K562 (cell line): ENCODE measurements at regions not wholly inside any gene's neighbourhood (a gene's known extent, or its start where the extent isn't known, plus 50 kb on each side); places are given as distances from the start of the nearest gene placed in this dataset.

Experiments used
- ATAC-seq: fragments of 200-7000 bp; cut with Tn5 transposase; 3 replicates; pipeline ENCODE4 v1.9.1; 2020; ENCODE audit warnings: moderate library complexity
- BruUV-seq: library from RNA; stranded (reverse); fragments of 400-500 nt; replicated peaks from 2 replicates; lab custom pipeline; 2021; lab: Mats Ljungman, UMichigan
- CTCF ChIA-PET: fragments of 300-600 bp; formaldehyde crosslinking; extraction: SDS; loops from one replicate; lab custom pipeline; 2021; ENCODE audit warnings: low intra/inter-chr PET ratio; lab: Yijun Ruan, JAX
- POLR2A ChIA-PET: fragments of 300-600, 350-650 bp; sonication (Branson Sonifier 250); formaldehyde crosslinking; extraction: SDS; loops from one replicate; lab custom pipeline; 2021; ENCODE audit warnings: antibody characterized with exemption, inconsistent platforms; lab: Yijun Ruan, JAX
- DNase-seq, 4 experiments: peaks; one replicate each; pipeline versions ENCODE4 v3.0.0 to v3.0.0-alpha.2; 2011 to 2018; ENCODE audit warnings: low spot score in 3 of 4, mixed read lengths in 3 of 4; ENCODE audit errors: extremely low read depth in 1 of 4
- FAIRE-seq: peaks from 2 replicates; lab custom pipeline; 2011; peaks lifted over from hg19 to GRCh38; lab: Jason Lieb, UNC
- H2AFZ ChIP-seq: 2 replicates; pipeline ENCODE4 v1.6.0; 2011; ENCODE audit warnings: low read depth, low read length, control low read depth, inconsistent platforms
- H3K27ac ChIP-seq: fragments of 200-600 bp; 3 replicates; pipeline ENCODE4 v1.8.0; 2011; ENCODE audit warnings: low read depth, mild to moderate bottlenecking, control low read depth, inconsistent platforms, low read length, moderate library complexity, mixed read lengths; ENCODE audit errors: extremely low read depth
- H3K27me3 ChIP-seq, 2 experiments: fragments of 300-600 bp in 1 of 2; 2 replicates in 1 of 2; 3 replicates in 1 of 2; pipeline versions ENCODE4 v1.6.0 to v1.8.0; 2011; ENCODE audit warnings: inconsistent platforms in 2 of 2, low read length in 2 of 2, mild to moderate bottlenecking in 1 of 2, mixed read lengths in 1 of 2, moderate library complexity in 1 of 2; ENCODE audit not compliant: control insufficient read depth in 2 of 2, insufficient read depth in 2 of 2
- H3K36me3 ChIP-seq: fragments of 300-600 bp; 3 replicates; pipeline ENCODE4 v1.8.0; 2011; ENCODE audit warnings: mild to moderate bottlenecking, low read length, inconsistent platforms; ENCODE audit not compliant: control insufficient read depth, insufficient read depth
- H3K4me1 ChIP-seq, 2 experiments: fragments of 200-600 bp in 1 of 2; replicated peaks in 1 of 2; 2 replicates in 1 of 2; 3 replicates in 1 of 2; pipeline versions ENCODE4 v1.5.1 to v1.8.0; 2011; ENCODE audit warnings: inconsistent platforms in 2 of 2, low read length in 2 of 2, mild to moderate bottlenecking in 1 of 2, mixed read lengths in 1 of 2, moderate library complexity in 1 of 2; ENCODE audit not compliant: control insufficient read depth in 2 of 2, insufficient read depth in 2 of 2
- H3K4me2 ChIP-seq: 2 replicates; pipeline ENCODE4 v1.6.1; 2011; ENCODE audit warnings: low read length, control low read depth, inconsistent platforms, mixed read lengths; ENCODE audit not compliant: insufficient read depth
- H3K4me3 ChIP-seq: fragments of 200-600 bp; sonication (generic), shearing (Covaris generic); 2 replicates; pipeline ENCODE4 v1.5.1; 2016; ENCODE audit warnings: control low read depth, inconsistent platforms
- H3K79me2 ChIP-seq: fragments of 200-600 bp; 3 replicates; pipeline ENCODE4 v1.8.0; 2011; ENCODE audit warnings: low read length, inconsistent platforms; ENCODE audit not compliant: control insufficient read depth, insufficient read depth
- H3K9ac ChIP-seq, 2 experiments: 2 replicates each; pipeline versions ENCODE4 v1.6.0 to v1.6.1; 2011; ENCODE audit warnings: low read depth in 2 of 2, low read length in 2 of 2, control low read depth in 1 of 2, inconsistent platforms in 1 of 2, mild to moderate bottlenecking in 1 of 2, mixed read lengths in 1 of 2; ENCODE audit not compliant: insufficient read depth in 1 of 2
- H3K9me1 ChIP-seq: one replicate; pipeline ENCODE4 v1.6.0; 2011; ENCODE audit warnings: inconsistent platforms, mild to moderate bottlenecking, low read length, moderate library complexity; ENCODE audit not compliant: control insufficient read depth, insufficient read depth
- H3K9me3 ChIP-seq: replicated peaks from 2 replicates; pipeline ENCODE4 v1.5.1; 2011; ENCODE audit warnings: low read depth, low read length, inconsistent platforms; ENCODE audit not compliant: control insufficient read depth, insufficient read depth
- H4K20me1 ChIP-seq: replicated peaks from 2 replicates; pipeline ENCODE4 v1.6.1; 2011; ENCODE audit warnings: low read length, inconsistent platforms, mixed read lengths; ENCODE audit not compliant: control insufficient read depth, insufficient read depth
- HMG20B ChIP-seq: fragments of 250-450 bp; sonication (Bioruptor Pico); IDR thresholded peaks from 2 replicates; pipeline ENCODE4 v1.5.0; 2021; ENCODE audit warnings: mild to moderate bottlenecking
- RAD51 ChIP-seq: fragments of 450-650 bp; IDR thresholded peaks from 2 replicates; pipeline ENCODE4 v1.7.1; 2016; ENCODE audit warnings: low read depth, mild to moderate bottlenecking, borderline replicate concordance
- WGBS: fragments of 100-300 bp; shearing (Covaris generic); methylation state at CpG from one replicate; pipeline ENCODE4 v1.1.6; 2016; ENCODE audit warnings: low coverage, mixed read lengths; ENCODE audit not compliant: insufficient coverage; ENCODE audit errors: missing lambda C conversion rate; 5-methylcytosine and 5-hydroxymethylcytosine counted together
- in situ Hi-C: fragments of 300-500 bp; cut with MboI; formaldehyde crosslinking; loops from 4 replicates; pipeline ENCODE4 v1.15.0; 2018; ENCODE audit warnings: inconsistent platforms, mixed read lengths
- intact Hi-C: fragments of 100-400 bp; cut with micrococcal nuclease; formaldehyde crosslinking; loops from 2 replicates; pipeline ENCODE4 v1.14.2; 2022
- TF ChIP-seq, protein P1 (sequence below): fragments of 450-650 bp; formaldehyde crosslinking; IDR thresholded peaks from 2 replicates; pipeline ENCODE4 v1.4.0; 2020; ENCODE audit warnings: mild to moderate bottlenecking, mixed read lengths

- Histone ChIP-seq H2AFZ (no peak overlapping the region), H3K4me2 (no peak overlapping the region), H3K36me3 (no peaks in the 10 kb centered on the region), H3K27me3 (peaks cover 5 to 29% of the 10 kb centered on the region in 2 experiments; a peak in 4 of 5 replicates), H3K9ac (no peak overlapping the region), H3K27ac (no peak overlapping the region), H3K9me3 (no peaks in the 10 kb centered on the region), H3K79me2 (no peaks in the 10 kb centered on the region), H3K9me1 (no peaks in the 10 kb centered on the region), H3K4me1 (no peaks in the 10 kb centered on the region), H3K4me3 (no peak overlapping the region), H4K20me1 (no peaks in the 10 kb centered on the region)
- TF ChIP-seq, protein P1, sequence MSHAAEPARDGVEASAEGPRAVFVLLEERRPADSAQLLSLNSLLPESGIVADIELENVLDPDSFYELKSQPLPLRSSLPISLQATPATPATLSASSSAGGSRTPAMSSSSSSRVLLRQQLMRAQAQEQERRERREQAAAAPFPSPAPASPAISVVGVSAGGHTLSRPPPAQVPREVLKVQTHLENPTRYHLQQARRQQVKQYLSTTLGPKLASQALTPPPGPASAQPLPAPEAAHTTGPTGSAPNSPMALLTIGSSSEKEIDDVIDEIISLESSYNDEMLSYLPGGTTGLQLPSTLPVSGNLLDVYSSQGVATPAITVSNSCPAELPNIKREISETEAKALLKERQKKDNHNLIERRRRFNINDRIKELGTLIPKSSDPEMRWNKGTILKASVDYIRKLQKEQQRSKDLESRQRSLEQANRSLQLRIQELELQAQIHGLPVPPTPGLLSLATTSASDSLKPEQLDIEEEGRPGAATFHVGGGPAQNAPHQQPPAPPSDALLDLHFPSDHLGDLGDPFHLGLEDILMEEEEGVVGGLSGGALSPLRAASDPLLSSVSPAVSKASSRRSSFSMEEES, result peak; percentile 48; the same call in 1 of the 2 replicates
- TF ChIP-seq HMG20B (CRISPR knock-in tag) (no peak), RAD51 (0 out of 2 replicates have a peak, but pooled peaks have one; percentile 35)
- intact Hi-C loops, result loop anchor here (1.0 to 10.0 kb wide), 3 partner anchors 82 to 405 kb away; no protein-coding TSS in a partner anchor
- ChIA-PET CTCF (interaction anchor here (1.1 kb wide), 1 partner anchor 401 kb away, joined by 5 read pairs; no protein-coding TSS in a partner anchor), POLR2A (no interaction called here)
- 0% methylated on average over 11 of the region's 11 CpGs for WGBS
- no peak for DNase-seq
- FAIRE-seq, result no peak
- in situ Hi-C loops, result no loop called here
- BruUV-seq, result no TSS peak
- ATAC-seq, result no peak
Measured at GRCh38 chr15:79769933-79770759, 126.7 kb downstream of the MTHFS start.
